Muscle of back (tissue), 3 donors: ENCODE measurements at regions not wholly inside any gene's neighbourhood (a gene's known extent, or its start where the extent isn't known, plus 50 kb on each side); places are given as distances from the start of the nearest gene placed in this dataset.

Source experiments
- DNase-seq, 3 donors: peaks; one replicate each; pipeline versions ENCODE4 v3.0.0 to v3.0.0-alpha.2; 2013

DNA sequence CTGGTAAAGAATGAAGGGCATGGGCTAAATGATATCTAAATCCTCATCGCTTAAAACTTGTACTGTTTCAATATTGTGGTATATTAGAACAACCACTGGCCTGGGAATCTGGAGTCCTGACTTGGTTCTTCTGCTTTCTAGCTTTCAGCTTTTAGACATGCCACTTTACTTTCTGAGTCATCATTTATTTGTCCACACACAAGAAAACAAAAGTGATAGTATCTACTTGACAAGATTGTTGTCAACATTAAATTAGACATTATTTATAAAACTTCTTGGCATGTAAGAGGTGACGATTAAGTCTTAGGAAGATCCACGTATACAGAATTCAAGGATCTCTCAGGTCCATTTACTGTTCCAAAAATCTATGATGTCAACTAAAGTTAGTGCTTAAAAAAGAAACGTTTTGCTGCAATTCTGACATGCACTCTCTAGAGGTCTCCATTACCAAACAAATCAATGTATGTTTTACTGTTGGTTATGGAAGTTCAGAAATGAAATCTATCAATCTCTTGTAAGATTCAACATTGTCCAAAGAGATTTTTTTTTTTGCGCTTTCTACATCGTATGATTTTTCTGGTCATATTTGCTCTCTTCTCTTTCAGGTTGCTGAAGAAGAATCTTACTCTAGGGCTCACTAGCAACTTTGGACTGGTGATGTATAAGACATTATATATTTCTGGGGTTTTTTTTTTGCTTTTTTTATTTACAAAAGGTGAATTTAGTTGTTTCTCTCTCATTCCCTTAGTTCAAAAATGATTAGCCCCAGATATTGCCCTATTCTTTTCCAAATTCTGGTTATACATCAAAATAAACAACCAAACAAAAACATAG is 53.6 kb upstream of the DYNC1I1 start:
- peak; percentile 4 to 45 (median 11) for DNase-seq

DNA sequence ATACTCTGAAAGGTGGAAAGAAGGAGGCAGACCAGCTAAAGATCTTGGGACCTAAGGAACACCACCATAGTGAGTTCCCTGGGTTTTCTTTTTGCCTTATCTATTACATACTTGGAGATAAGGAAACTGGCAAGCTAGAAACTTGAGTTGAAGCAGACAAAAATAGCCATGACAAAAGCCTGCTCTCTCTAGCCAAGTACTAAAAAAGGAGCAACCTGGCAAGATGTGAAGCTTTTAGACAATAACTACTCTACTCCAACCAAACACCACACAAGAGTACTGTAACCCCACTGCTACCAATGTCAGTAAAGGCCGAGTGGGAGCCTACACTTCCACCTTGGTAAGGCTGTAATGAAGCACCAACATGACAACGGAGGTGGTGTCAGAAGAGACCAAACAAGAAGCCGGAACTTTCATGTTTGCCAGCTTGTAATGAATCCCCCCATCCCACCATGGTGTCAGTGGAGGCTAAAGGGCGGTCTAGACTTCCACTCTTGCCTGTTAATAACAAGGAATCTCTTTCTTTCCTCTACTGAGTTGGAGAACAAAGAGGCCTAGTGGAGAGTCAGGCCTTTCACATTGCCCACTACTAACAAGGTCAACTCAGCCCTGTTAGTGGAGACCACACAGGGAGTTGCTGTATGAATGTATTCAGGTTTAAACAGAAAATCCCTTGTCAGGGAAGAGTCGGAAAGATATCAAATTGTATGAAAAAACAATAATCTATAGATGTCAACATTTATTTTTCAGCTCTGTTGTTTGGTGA is 55.8 kb upstream of the DYNC1I1 start:
- no peak for DNase-seq

DNA sequence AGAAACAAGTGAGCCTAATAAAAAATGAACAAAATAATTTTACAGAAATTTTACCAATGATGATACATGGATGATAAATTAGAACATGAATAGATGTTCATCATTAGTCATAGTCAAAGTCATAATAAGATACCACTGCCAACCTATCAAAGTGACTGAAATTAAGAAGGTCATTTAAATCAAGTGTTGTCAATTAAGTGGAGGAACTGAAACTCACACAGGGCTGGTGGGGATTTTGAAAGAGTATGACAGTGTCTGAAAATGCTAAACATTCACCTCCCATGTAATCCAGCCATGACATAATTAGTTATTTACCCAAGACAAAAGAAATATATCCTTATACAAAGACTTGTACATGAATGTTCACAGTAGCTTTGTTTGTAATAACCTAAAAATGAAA is 57.1 kb upstream of the DYNC1I1 start:
- no peak for DNase-seq

DNA sequence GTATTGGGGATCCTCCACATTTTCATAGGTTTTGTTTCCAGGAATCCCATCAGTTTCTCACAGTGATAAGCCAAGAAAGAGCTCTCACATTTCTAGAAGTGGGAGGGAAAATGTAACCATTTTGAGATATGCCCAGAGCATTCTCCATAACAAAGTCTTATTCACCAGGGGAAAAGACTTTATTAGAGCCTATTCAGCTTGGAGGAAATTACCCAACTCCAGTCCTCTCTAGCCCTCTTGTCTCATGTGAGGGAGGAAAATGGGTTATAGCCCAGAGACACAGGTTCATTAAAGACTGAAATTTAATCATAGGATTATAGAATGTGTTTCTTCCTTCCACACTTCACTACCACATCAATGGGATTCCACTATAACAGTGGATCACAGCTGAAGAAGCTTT is 61.6 kb upstream of the DYNC1I1 start:
- DNase-seq, result no peak

DNA sequence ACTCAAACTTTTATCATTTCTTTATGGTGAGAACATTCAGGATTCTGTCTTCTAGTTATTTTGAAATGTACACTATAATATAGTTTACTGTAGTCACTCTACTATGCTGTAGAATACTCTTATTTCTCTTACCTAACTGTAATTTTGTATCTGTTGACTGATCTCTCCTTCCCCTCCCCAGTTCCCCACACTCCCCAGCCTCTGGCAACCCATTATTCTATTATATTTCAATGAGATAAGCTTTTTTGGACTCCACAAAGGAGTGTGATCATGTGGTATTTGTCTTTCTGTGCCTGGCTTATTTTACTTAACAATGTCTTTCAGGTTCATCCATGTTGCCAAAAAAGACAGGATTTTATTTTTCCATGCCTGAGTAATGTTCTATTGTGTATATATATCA is 71.4 kb upstream of the DYNC1I1 start:
- no peak for DNase-seq

DNA sequence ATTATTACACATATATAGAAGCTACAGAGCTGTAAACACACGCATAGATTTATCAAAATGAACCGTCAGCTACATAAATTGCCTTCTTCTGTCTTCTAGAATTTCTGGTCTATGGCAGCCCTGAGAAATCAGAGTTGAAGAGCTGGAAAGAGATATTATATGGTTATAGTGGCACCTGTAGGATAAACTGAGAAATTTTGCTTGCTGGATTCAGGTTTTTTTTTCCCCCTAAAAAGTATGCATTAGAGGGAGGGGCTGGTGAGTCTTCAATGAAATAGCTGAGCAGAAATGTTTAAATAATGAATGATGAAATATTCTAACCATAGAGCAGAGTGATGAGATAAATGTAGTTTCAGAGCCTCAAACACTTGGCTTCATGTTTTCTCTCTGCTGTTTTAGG is 78.0 kb upstream of the DYNC1I1 start:
- DNase-seq, result no peak

DNA sequence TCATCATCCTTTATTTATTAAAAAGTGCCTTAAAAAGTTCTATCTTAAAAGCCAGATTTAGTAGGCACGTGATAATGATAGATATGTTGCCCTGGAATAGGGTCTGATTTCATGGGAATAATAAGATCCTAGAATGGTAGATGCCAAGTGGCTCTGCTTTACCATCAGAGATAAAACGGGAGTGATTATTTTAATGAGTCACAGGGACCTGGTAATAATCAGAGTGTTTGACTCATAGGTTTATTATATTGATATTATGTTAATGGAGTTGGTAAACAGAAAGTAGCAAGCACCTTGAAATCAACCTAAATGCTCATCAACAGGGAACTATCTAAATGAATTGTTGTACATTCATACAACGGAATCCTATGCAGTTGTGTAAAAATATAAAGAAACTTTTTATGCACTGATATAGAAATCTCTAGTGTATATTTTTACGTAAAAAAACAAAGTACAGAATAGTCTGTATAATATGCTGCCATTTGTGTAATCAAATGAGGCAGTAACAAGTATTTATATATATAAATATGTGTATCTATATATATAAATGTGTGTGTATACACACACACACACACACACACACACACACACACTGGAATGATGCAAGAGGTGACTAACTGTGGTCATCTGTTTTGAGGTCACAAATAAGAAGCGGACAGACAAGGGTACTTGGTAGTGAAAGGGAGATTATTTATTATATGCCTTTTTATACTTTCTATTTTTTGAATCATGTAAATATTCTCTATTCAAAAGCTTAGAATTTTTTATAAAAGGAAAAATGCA is 78.6 kb upstream of the DYNC1I1 start:
- DNase-seq, result no peak

DNA sequence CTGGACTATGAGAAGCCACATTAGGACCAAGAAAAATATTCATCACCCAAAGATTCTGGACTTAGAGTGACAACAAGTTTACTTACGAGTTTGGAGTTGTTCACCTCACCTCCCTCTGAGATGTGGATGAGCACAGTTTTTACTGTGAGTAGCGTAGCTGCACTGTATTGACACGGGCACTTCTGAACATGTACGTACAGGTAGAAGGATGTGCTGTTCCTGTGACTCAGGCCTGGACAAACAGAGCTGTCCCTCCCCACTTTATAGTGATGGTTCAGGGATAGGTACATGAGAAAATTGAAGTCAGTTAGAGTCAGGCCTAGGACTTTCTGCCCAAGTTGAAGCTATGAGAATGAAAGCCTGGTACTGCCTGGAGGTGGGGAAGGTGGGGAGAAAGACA is 80.9 kb upstream of the DYNC1I1 start:
- no peak for DNase-seq

DNA sequence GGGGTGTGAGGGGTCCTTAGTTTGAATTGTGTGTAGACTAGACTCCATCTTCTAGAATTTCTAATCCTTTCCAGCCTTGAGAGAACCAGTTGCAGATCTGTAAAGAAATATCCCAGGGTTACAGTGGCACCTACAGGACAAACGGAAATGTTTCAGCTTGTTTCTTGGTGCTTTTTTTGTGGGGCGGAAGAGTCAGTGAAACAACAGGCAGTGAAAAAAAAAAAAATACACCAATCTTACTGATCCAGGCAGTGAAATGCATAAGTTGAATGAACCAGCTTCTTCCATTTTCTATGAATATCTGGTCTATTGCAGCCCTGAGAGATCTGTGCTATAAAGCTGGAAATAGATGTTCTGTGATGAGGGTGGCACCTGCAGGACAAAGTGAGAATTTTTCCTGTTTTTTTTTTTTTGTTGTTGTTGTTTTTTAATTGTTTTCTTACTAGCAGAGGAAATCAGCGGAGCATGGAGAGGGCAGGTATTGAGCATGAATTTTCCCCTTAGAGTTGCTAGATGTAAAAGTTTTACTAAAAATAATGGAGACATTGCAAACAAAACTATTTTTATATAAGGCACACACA is 81.9 kb upstream of the DYNC1I1 start:
- peak; percentile 36 to 73 (median 46) for DNase-seq

DNA sequence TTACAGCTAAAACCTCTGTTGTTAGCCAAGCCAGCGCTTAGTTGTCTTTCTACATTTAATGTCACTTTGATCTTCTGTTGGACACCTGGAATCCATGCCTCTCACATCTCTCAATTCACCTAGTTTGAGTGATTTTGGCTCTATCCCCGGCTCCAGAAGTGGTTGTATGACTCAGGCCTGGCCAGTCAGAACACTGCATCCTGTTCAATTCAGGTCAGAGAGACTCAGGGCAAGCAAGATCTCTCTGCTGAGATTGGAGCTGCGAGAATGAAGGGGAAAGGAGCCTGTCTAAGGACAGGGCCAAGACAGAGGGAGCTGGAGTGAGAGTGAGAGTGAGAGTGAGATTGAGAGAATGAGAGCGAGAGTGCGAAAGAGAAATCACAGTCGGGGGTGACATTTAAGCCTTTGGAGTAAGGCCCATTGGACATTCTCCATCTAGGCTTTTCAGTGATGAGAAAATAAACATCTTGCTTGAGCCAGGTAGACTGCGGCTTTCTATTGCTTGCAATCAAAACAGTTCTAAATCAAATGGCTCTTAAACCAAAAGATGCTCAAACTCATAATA is 83.3 kb upstream of the DYNC1I1 start:
- no peak for DNase-seq

DNA sequence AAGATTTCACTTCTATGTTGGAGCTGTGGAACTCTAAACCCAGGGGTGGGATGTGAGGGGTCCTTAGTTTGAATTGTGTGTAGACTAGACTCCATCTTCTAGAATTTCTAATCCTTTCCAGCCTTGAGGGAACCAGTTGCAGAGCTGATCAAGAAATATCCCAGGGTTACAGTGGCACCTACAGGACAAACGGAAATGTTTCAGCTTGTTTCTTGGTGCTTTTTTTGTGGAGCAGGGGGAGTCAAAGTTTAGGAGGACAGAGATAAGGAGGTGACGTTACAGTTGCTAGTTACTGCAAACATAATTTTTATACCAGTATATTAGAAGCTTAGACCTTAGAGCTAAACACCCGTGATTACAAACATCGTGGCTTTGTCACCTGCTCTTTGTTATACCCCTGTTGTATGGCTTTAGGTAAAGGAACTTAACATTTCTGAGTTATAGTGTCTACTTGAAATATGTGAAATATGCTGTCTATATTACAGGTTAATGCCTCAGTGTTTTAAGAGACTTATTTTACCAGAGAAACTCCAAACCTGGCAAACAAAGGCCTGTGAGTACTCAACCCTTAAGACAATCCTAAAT is 84.5 kb upstream of the DYNC1I1 start:
- DNase-seq, result peak; percentile 11 to 48 (median 16)

DNA sequence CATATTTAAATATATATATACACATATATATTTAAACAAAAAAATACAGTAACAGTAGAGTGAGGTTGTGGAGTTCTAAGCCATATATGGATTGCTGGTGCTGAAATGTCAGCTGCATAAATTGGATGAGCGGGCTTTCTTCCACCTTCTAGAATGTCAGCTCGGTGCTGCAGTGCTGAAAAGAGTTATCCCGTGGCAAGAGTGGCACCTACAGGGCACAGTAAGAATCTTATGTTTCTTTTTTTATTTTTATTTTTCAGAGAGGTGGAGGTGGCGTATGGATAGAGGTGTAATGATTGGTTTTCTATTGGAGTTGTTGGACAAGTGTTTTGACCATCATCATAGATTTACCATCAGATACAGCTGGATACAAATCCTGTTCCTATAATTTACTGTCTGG is 86.2 kb upstream of the DYNC1I1 start:
- peak; percentile 34 to 69 (median 49) for DNase-seq

DNA sequence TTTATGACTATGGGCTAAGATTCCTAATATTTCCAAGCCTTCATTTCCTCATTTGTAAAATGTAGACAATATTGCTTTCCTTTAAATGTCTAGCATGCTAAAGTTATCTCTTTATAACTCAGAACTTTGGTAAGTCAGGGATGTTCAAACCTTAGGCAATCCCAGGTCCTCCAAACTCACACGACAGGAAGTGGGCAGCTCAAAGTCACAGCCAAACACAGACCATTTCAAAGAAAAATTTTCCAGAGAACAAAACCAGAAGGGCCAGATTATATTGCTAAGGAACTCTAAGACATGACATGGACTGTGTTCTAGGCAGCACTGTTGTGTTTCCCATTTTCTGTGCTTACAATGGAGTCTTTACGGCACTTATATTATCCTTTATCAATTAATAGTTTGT is 87.8 kb upstream of the DYNC1I1 start:
- no peak for DNase-seq

DNA sequence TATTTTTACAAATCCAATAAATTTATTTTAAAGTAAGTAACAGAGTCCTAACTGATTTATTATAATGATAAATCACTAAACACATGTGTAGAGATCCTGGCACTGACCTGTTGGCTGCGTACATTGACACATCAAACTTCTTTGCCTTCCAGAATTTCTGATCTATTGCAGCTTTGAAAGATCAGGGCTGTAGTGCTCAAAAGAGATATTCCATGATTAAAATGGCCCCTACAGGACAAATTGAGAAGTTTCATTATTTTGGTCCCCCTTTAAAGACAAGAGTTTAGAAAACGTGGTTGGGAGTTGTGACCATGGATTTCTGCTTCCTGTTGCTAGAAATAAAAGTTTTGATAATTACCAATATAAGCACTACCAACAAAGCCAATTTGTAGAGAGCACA is 87.7 kb upstream of the PDK4 start:
- DNase-seq, result peak; percentile 33 to 75 (median 55)

DNA sequence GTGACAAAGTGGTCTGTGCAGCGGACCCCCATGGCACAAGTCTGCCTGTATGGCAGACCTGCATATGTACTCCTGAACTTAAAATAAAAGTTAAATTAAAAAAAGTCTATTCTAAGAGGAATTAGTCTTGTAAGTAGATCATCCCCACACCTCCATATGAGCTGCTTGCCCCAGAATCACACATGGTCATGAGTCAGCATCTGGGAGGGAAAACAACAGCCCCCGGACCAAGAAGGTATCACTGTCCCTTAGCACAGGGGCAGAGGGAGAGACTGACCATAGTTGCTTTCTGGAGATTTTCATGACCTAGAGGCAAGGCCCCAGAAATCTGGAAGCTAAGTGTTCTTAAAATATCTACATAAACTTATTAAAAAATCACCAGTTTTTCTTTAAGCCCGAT is 86.6 kb upstream of the PDK4 start:
- DNase-seq, result no peak

DNA sequence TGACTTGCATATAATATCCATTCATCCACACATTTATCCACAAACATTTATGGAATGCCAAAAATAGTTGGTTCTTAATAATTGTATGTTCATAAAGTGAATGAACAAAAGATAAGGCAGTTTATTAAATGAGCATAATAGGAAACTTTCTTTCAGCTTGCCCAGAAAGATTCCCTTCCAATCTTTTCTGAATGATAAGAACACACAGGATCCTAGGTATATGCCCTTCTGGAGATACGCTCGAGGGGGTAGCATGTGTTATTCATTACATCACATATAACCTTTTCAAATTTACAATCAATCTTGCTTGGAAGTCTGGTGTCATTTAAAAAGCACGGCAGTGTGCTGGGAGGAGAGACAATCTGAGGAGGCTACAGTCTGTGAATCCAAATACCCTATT is 80.4 kb upstream of the PDK4 start:
- no peak for DNase-seq

DNA sequence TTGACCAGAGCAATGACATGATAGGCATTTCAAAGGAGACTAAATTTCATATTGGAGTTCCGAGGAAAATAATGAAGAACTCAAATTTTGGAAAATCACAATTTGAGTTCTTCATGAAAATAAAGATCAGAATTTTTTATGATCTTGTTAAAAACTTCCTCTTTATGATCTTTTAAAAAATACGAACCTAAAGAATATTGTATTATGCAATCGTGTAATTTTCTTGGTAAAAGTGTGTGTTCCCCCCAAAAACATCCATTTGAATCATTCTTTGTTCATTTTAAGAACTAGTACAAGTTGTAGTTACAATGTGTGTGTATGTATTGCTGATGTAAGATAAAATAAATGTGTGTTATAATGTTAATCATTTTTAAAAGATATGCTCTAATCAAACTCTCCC is 79.3 kb upstream of the PDK4 start:
- DNase-seq, result no peak

DNA sequence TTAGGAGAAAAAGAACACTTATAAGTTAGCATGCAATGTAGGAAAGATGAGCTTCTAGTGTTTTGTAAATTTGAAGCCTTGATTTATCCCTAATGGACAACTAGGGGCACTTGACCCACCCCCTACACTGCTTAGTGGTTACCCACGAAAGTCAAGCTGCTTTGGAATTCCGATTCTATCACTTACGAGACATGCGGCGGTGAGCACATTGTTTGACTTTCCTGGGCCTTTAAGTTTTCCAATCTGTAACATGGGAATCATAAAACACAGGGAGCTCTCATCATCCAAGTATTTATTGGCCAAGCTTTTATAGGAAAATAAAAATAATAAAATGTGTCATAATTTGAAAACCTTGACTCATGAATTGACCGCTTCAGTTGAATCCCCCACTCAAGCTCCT is 78.7 kb upstream of the PDK4 start:
- DNase-seq, result peak in 1 of 3 donors; percentile 23

DNA sequence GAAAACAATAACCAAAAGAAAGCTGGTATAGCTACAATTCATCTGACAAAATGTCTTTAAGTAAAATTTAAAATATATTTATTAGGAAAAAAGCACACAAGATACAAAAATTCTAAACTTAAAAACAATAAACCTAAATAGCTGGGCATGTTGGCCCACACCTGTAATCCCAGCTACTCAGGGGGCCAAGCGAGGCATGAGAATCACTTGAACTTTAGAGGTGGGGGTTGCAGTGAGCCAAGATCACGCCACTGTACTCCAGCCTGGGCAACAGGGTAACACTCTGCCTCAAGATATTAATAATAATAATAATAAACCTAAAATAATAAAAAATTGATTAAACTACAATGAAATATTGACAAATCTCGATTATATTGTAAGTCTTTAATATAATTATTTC is 77.8 kb upstream of the PDK4 start:
- DNase-seq, result no peak

DNA sequence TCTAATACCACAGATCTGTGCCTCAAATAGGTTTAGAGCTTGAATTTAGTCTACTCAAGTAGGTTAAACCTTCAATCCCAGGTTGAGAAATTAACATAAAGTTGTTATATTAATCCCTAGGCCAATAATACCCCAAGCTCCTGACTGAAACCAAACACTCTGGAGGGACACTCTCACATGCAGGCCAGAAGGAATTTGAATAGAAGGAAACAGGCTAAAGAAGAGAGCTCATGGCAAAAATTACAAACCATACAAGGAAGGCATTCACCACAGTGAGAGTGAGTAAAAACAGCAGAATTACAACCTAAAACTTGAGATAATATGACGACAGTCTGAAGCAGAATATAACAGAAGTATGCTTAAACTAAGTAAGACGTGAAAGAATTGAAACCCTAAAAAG is 76.1 kb upstream of the PDK4 start:
- DNase-seq, result no peak

DNA sequence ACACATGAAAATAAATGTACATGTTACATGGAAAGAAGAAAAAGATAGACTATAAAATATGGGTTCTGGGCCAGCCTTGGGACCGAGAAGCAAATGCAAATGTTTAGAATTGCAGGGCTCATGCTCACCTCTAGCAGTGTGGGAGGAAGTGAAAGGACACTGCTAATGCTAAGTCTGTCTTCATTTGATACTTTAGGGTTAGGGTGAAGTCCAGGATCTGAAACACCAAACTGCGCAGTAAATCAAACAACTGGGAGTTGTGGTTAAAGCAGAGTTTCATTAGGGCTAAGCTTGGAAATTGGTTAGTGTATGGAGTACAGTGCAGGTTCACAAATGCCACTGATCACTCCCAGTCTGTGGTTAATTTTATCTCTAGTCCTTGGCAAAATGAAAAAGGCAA is 73.2 kb upstream of the PDK4 start:
- DNase-seq, result no peak
